ENCODE measurements at regions not wholly inside any gene's neighbourhood (a gene's known extent, or its start where the extent isn't known, plus 50 kb on each side); places are given as distances from the start of the nearest gene placed in this dataset.

DNA sequence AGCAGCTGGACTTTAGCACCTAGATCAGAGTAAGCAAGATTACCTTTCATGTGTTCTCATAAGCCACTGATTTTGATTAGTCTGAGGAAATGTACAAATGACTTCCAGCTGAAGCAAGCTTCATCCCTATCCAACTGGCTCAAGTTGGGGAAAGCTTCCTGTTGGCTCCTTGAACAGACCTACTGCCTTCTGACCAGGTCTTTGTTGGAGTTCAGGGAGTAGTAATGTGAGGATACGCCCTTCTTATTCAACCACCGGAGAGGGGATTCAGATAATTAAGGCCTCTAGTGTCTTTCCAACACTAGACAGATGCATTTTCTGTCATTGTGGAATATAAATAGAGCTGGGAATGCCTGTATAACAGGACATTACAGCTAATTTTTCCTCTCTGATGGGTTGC, 268.9 kb downstream of the TGFB2 start:
- Histone ChIP-seq H3K36me3 (ENCODE audit: low read depth, low read length) (no peaks in the 10 kb centered on the region), H3K9me2 (replicated peaks; ENCODE audit: low read length) (no peaks in the 10 kb centered on the region), H2AFZ (ENCODE audit: low read length) (no peak overlapping the region), H3F3A (ENCODE audit: low read length, unreplicated experiment) (no peaks in the 10 kb centered on the region), H3K4me2 (ENCODE audit: low read length) (no peak overlapping the region), H4K20me1 (ENCODE audit: low read length) (no peaks in the 10 kb centered on the region), H3K27me3 (ENCODE audit: low read length) (no peaks in the 10 kb centered on the region), H3K79me2 (ENCODE audit: low read length) (no peaks in the 10 kb centered on the region), H3K9ac (ENCODE audit: low read length) (no peak overlapping the region), H3K4me3 (ENCODE audit: low read length) (no peak overlapping the region), H3K4me1 (ENCODE audit: insufficient read depth, low read length) (peaks cover 12% of the 10 kb centered on the region; the same call in 1 of the 2 replicates), H3K9me3 (ENCODE audit: low read length) (peaks cover 5% of the 10 kb centered on the region; the same call in 1 of the 2 replicates), H3K27ac (ENCODE audit: low read length) (no peak overlapping the region)
- DNase-seq (no peak), ATAC-seq (no peak)
- POLR2A ChIA-PET (ENCODE audit: unreplicated experiment), result no interaction called here
- intact Hi-C loops (cut with micrococcal nuclease), result no loop called here
- CTCF ChIA-PET, result no interaction called here
- TF ChIP-seq EZH2phosphoT487 (IDR thresholded peaks at IDR 0.05; ENCODE audit: borderline replicate concordance, low read length) (no peak), EZH2 (IDR thresholded peaks at IDR 0.05; ENCODE audit: low read length, unreplicated experiment) (no peak)
- TF ChIP-seq, protein P1, sequence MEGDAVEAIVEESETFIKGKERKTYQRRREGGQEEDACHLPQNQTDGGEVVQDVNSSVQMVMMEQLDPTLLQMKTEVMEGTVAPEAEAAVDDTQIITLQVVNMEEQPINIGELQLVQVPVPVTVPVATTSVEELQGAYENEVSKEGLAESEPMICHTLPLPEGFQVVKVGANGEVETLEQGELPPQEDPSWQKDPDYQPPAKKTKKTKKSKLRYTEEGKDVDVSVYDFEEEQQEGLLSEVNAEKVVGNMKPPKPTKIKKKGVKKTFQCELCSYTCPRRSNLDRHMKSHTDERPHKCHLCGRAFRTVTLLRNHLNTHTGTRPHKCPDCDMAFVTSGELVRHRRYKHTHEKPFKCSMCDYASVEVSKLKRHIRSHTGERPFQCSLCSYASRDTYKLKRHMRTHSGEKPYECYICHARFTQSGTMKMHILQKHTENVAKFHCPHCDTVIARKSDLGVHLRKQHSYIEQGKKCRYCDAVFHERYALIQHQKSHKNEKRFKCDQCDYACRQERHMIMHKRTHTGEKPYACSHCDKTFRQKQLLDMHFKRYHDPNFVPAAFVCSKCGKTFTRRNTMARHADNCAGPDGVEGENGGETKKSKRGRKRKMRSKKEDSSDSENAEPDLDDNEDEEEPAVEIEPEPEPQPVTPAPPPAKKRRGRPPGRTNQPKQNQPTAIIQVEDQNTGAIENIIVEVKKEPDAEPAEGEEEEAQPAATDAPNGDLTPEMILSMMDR (conservative IDR thresholded peaks at IDR 0.05; ENCODE audit: low read depth, low read length), result no peak
- BruUV-seq (replicated peaks), result no TSS peak

DNA sequence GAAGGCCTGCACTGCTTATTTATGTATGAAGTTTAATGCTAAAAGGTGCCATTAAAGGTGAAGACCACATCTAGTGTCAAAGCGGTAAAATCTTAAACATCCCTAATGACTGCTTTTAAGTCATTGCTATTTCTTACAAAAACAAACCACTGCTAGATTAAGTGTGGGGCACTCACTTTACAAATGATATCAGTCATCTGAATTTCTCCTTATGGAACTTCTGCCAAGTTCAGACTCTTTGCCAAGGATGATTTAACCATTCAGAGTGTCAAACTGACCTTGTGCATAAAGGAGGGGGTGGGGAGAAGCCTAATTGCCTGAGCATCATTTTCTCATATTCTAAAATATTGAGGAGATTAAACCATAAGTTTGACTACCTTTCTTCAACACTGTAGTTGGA, 271.5 kb downstream of the TGFB2 start:
- Histone ChIP-seq H3K9me2 (replicated peaks; ENCODE audit: low read length) (no peaks in the 10 kb centered on the region), H3K9me3 (ENCODE audit: low read length) (peaks cover 5% of the 10 kb centered on the region; the same call in 1 of the 2 replicates), H3K27me3 (ENCODE audit: low read length) (no peaks in the 10 kb centered on the region), H3K9ac (ENCODE audit: low read length) (no peak overlapping the region), H3K4me1 (ENCODE audit: insufficient read depth, low read length) (peaks cover 25% of the 10 kb centered on the region), H2AFZ (ENCODE audit: low read length) (no peak overlapping the region), H3K36me3 (ENCODE audit: low read depth, low read length) (no peaks in the 10 kb centered on the region), H3K79me2 (ENCODE audit: low read length) (no peaks in the 10 kb centered on the region), H3K4me3 (ENCODE audit: low read length) (no peak overlapping the region), H3K27ac (ENCODE audit: low read length) (no peak overlapping the region), H3F3A (ENCODE audit: low read length, unreplicated experiment) (no peaks in the 10 kb centered on the region), H4K20me1 (ENCODE audit: low read length) (no peaks in the 10 kb centered on the region), H3K4me2 (ENCODE audit: low read length) (no peak overlapping the region)
- intact Hi-C loops (cut with micrococcal nuclease), result no loop called here
- ATAC-seq (no peak), DNase-seq (no peak)
- TF ChIP-seq, protein P1 (conservative IDR thresholded peaks at IDR 0.05; ENCODE audit: low read depth, low read length), result no peak
- TF ChIP-seq EZH2 (IDR thresholded peaks at IDR 0.05; ENCODE audit: low read length, unreplicated experiment) (no peak), EZH2phosphoT487 (IDR thresholded peaks at IDR 0.05; ENCODE audit: borderline replicate concordance, low read length) (no peak)
- POLR2A ChIA-PET (ENCODE audit: unreplicated experiment), result no interaction called here
- no TSS peak for BruUV-seq (replicated peaks)
- CTCF ChIA-PET, result no interaction called here

DNA sequence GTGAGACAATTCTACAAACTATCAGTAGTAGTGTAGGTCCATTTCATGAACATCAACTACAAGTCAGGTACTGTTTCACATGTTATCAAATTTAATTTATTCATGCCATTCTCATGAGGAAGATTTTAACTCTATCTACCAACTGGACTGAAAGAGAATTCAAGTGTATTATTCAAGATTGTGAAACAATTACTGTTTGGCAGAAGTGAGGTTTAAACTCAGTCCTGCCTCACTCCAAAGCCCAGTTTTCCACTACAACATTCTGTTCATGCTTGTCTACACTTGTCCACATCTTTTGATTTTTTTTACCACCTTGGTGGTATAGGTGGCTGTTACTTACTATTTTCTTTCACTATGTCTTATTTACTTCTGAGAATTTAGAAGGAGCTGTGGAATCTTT, 272.9 kb downstream of the TGFB2 start:
- no peak overlapping the region for H3K27ac ChIP-seq (ENCODE audit: low read length)
- H3K4me2 ChIP-seq (ENCODE audit: low read length), result no peak overlapping the region
- no TSS peak for BruUV-seq (replicated peaks)
- H3K36me3 ChIP-seq (ENCODE audit: low read depth, low read length), result no peaks in the 10 kb centered on the region
- CTCF ChIA-PET, result no interaction called here
- H2AFZ ChIP-seq (ENCODE audit: low read length), result no peak overlapping the region
- no peaks in the 10 kb centered on the region for H3K27me3 ChIP-seq (ENCODE audit: low read length)
- H3K9ac ChIP-seq (ENCODE audit: low read length), result no peak overlapping the region
- H3K4me1 ChIP-seq (ENCODE audit: insufficient read depth, low read length), result peaks cover 19% of the 10 kb centered on the region
- H3K9me2 ChIP-seq (replicated peaks; ENCODE audit: low read length), result no peaks in the 10 kb centered on the region
- H3K79me2 ChIP-seq (ENCODE audit: low read length), result no peaks in the 10 kb centered on the region
- intact Hi-C loops (cut with micrococcal nuclease), result no loop called here
- no peak overlapping the region for H3K4me3 ChIP-seq (ENCODE audit: low read length)
- no peak for ATAC-seq
- H3F3A ChIP-seq (ENCODE audit: low read length, unreplicated experiment), result no peaks in the 10 kb centered on the region
- TF ChIP-seq, protein P1 (conservative IDR thresholded peaks at IDR 0.05; ENCODE audit: low read depth, low read length), result no peak
- TF ChIP-seq EZH2 (IDR thresholded peaks at IDR 0.05; ENCODE audit: low read length, unreplicated experiment) (no peak), EZH2phosphoT487 (IDR thresholded peaks at IDR 0.05; ENCODE audit: borderline replicate concordance, low read length) (no peak)
- DNase-seq, result no peak
- no peaks in the 10 kb centered on the region for H4K20me1 ChIP-seq (ENCODE audit: low read length)
- H3K9me3 ChIP-seq (ENCODE audit: low read length), result peaks cover 5% of the 10 kb centered on the region; the same call in 1 of the 2 replicates
- POLR2A ChIA-PET (ENCODE audit: unreplicated experiment), result no interaction called here
